SK-N-SH (cell line): ENCODE measurements at regions not wholly inside any gene's neighbourhood (a gene's known extent, or its start where the extent isn't known, plus 50 kb on each side); places are given as distances from the start of the nearest gene placed in this dataset.
A peak's percentile ranks its signal among the peaks of the same experiment; 100 is the strongest.

ENCODE experiments used
- CTCF ChIA-PET: fragments of 300-600, 350-600 bp; formaldehyde crosslinking; extraction: SDS; loops from one replicate; lab custom pipeline; 2021; lab: Yijun Ruan, JAX
- POLR2A ChIA-PET: fragments of 350-600 bp; sonication (Branson Sonifier 250); formaldehyde crosslinking; extraction: SDS; loops from one replicate; lab custom pipeline; 2020; ENCODE audit warnings: antibody characterized with exemption, inconsistent platforms; lab: Yijun Ruan, JAX
- DNase-seq: peaks from one replicate; pipeline ENCODE4 v3.0.0; 2012
- H2AFZ ChIP-seq: fragments of 200-600 bp; sonication (generic); 2 replicates; pipeline ENCODE4 v1.8.1; 2016; ENCODE audit warnings: antibody characterized with exemption, mild to moderate bottlenecking, low read depth
- H3F3A ChIP-seq: fragments of 200-600 bp; sonication (generic); replicated peaks from 2 replicates; pipeline ENCODE3; 2016; ENCODE audit warnings: antibody characterized with exemption, mild to moderate bottlenecking; ENCODE audit not compliant: insufficient read depth
- H3K27ac ChIP-seq, 2 experiments: fragments of 200-500 bp in 1 of 2; fragments of 200-600 bp in 1 of 2; sonication (Bioruptor generic) in 1 of 2; sonication (generic), shearing (Covaris generic) in 1 of 2; 2 replicates each; pipeline versions ENCODE4 v1.5.1 to v1.6.1; 2014 to 2016; ENCODE audit warnings: low read depth in 2 of 2, inconsistent platforms in 1 of 2, low read length in 1 of 2, mild to moderate bottlenecking in 1 of 2, mixed read lengths in 1 of 2
- H3K27me3 ChIP-seq: fragments of 200-600 bp; sonication (generic), shearing (Covaris generic); 2 replicates; pipeline ENCODE4 v1.6.1; 2016; ENCODE audit warnings: mixed run types; ENCODE audit not compliant: insufficient read depth
- H3K36me3 ChIP-seq, 2 experiments: fragments of 200-500 bp in 1 of 2; fragments of 200-600 bp in 1 of 2; sonication (Bioruptor generic) in 1 of 2; sonication (generic) in 1 of 2; replicated peaks in 1 of 2; 2 replicates each; pipeline versions ENCODE3 to v1.5.1; 2014 to 2016; ENCODE audit warnings: low read length in 1 of 2, mild to moderate bottlenecking in 1 of 2; ENCODE audit not compliant: insufficient read depth in 2 of 2, control insufficient read depth in 1 of 2
- H3K4me1 ChIP-seq, 2 experiments: fragments of 200-500 bp in 1 of 2; fragments of 200-600 bp in 1 of 2; sonication (Bioruptor generic) in 1 of 2; sonication (generic), shearing (Covaris generic) in 1 of 2; 2 replicates each; pipeline versions ENCODE4 v1.5.1 to v1.6.1; 2014 to 2016; ENCODE audit warnings: low read depth in 1 of 2, low read length in 1 of 2, mixed run types in 1 of 2; ENCODE audit not compliant: insufficient read depth in 2 of 2, control insufficient read depth in 1 of 2
- H3K4me2 ChIP-seq: fragments of 200-600 bp; sonication (generic), shearing (Covaris generic); 2 replicates; pipeline ENCODE4 v1.6.1; 2017; ENCODE audit warnings: mixed run types
- H3K4me3 ChIP-seq, 2 experiments: fragments of 200-500 bp in 1 of 2; fragments of 200-600 bp in 1 of 2; sonication (Bioruptor generic) in 1 of 2; sonication (generic), shearing (Covaris generic) in 1 of 2; 2 replicates each; pipeline versions ENCODE4 v1.5.1 to v1.8.1; 2014 to 2016; ENCODE audit warnings: low read depth in 2 of 2, inconsistent platforms in 1 of 2, low read length in 1 of 2, mild to moderate bottlenecking in 1 of 2, mixed read lengths in 1 of 2, moderate library complexity in 1 of 2
- H3K79me2 ChIP-seq: fragments of 200-600 bp; sonication (generic); 2 replicates; pipeline ENCODE4 v1.8.1; 2017; ENCODE audit warnings: mild to moderate bottlenecking; ENCODE audit not compliant: insufficient read depth
- H3K9ac ChIP-seq: fragments of 200-600 bp; sonication (generic); 2 replicates; pipeline ENCODE4 v1.6.1; 2017; ENCODE audit warnings: mixed run types
- H3K9me2 ChIP-seq: fragments of 200-600 bp; sonication (generic); 2 replicates; pipeline ENCODE4 v1.6.1; 2017; ENCODE audit warnings: mixed run types
- H3K9me3 ChIP-seq: fragments of 200-600 bp; sonication (generic); 2 replicates; pipeline ENCODE4 v1.6.1; 2017; ENCODE audit warnings: mixed run types, mild to moderate bottlenecking, moderate library complexity
- H4K20me1 ChIP-seq: fragments of 200-600 bp; sonication (generic); 2 replicates; pipeline ENCODE4 v1.6.1; 2017; ENCODE audit warnings: mild to moderate bottlenecking, mixed run types; ENCODE audit not compliant: insufficient read depth
- FOSL2 ChIP-seq: IDR thresholded peaks from 2 replicates; pipeline ENCODE4 v1.4.0; 2012; ENCODE audit warnings: low read depth, mild to moderate bottlenecking, moderate library complexity, borderline replicate concordance
- GABPA ChIP-seq: IDR thresholded peaks from 2 replicates; pipeline ENCODE4 v1.4.0; 2012; ENCODE audit warnings: low read depth, mild to moderate bottlenecking
- MEF2A ChIP-seq: IDR thresholded peaks from 2 replicates; pipeline ENCODE4 v1.4.0; 2012; ENCODE audit warnings: low read depth, borderline replicate concordance
- MXI1 ChIP-seq: IDR thresholded peaks from 2 replicates; pipeline ENCODE4 v1.6.1; 2012; ENCODE audit warnings: mild to moderate bottlenecking, low read depth, low read length, improper control_type of control experiment
- NFIC ChIP-seq: IDR thresholded peaks from 2 replicates; pipeline ENCODE4 v1.4.0; 2012; ENCODE audit warnings: borderline replicate concordance
- NRF1 ChIP-seq: IDR thresholded peaks from 2 replicates; pipeline ENCODE4 v1.6.1; 2012; ENCODE audit warnings: low read depth, mild to moderate bottlenecking, low read length
- PBX3 ChIP-seq: IDR thresholded peaks from 2 replicates; pipeline ENCODE4; 2012
- RAD21 ChIP-seq: IDR thresholded peaks from 2 replicates; pipeline ENCODE4 v1.6.1; 2012; ENCODE audit warnings: mild to moderate bottlenecking, low read length
- RCOR1 ChIP-seq: fragments of 150-350 bp; IDR thresholded peaks from 2 replicates; pipeline ENCODE4 v1.6.1; 2017; ENCODE audit warnings: antibody characterized with exemption, low read length
- REST ChIP-seq: IDR thresholded peaks from 2 replicates; pipeline ENCODE4 v1.6.1; 2012; ENCODE audit warnings: mild to moderate bottlenecking, low read depth, low read length, moderate library complexity
- RFX5 ChIP-seq: IDR thresholded peaks from 2 replicates; pipeline ENCODE4 v1.6.1; 2012; ENCODE audit warnings: mild to moderate bottlenecking, improper control_type of control experiment, low read length
- TCF12 ChIP-seq: IDR thresholded peaks from 2 replicates; pipeline ENCODE4 v1.4.0; 2012
- TEAD4 ChIP-seq: IDR thresholded peaks from 2 replicates; pipeline ENCODE4 v1.4.0; 2012; ENCODE audit warnings: mild to moderate bottlenecking, borderline replicate concordance; ENCODE audit not compliant: insufficient read depth
- ZBTB33 ChIP-seq: IDR thresholded peaks from 2 replicates; pipeline ENCODE4 v1.4.0; 2012; ENCODE audit warnings: low read depth, borderline replicate concordance
- WGBS: methylation state at CpG from one replicate; pipeline ENCODE4 v1.1.6; 2017; ENCODE audit warnings: low lambda C conversion rate; 5-methylcytosine and 5-hydroxymethylcytosine counted together

GRCh38 chr10:108434559-108435252 is 1270.2 kb upstream of the SORCS1 start:
- ChIA-PET CTCF (no interaction called here), POLR2A (no interaction called here)
- Histone ChIP-seq H3K27ac (no peak overlapping the region), H3K4me2 (no peak overlapping the region), H3K9me3 (no peaks in the 10 kb centered on the region), H3F3A (no peaks in the 10 kb centered on the region), H3K9ac (no peak overlapping the region), H3K4me3 (no peak overlapping the region), H3K27me3 (no peaks in the 10 kb centered on the region), H3K9me2 (no peaks in the 10 kb centered on the region), H3K79me2 (no peaks in the 10 kb centered on the region), H2AFZ (no peak overlapping the region), H3K4me1 (peaks cover 0 to 4% of the 10 kb centered on the region in 2 experiments; a peak in 2 of 4 replicates), H3K36me3 (no peaks in the 10 kb centered on the region), H4K20me1 (no peaks in the 10 kb centered on the region)
- 58% methylated on average over 3 of the region's 3 CpGs for whole genome bisulfite sequencing
- no peak for DNase-seq
- TF ChIP-seq PBX3 (no peak), RAD21 (peak; percentile 25)

GRCh38 chr10:108427146-108427545 is 1262.6 kb upstream of the SORCS1 start:
- WGBS: 55% methylated on average over 5 of the region's 5 CpGs
- POLR2A ChIA-PET: no interaction called here
- Histone ChIP-seq H4K20me1 (no peaks in the 10 kb centered on the region), H3K27ac (no peak overlapping the region), H3K79me2 (no peaks in the 10 kb centered on the region), H3K4me1 (peaks cover 2 to 7% of the 10 kb centered on the region in 2 experiments; a peak in 3 of 4 replicates), H2AFZ (no peak overlapping the region), H3K9me3 (no peaks in the 10 kb centered on the region), H3K9ac (no peak overlapping the region), H3K9me2 (no peaks in the 10 kb centered on the region), H3K4me3 (no peak overlapping the region), H3K4me2 (no peak overlapping the region), H3F3A (peaks cover 9% of the 10 kb centered on the region), H3K27me3 (no peaks in the 10 kb centered on the region), H3K36me3 (no peaks in the 10 kb centered on the region)
- CTCF ChIA-PET: no interaction called here
- TF ChIP-seq TEAD4 (no peak), TCF12 (0 out of 2 replicates have a peak, but pooled peaks have one; percentile 5), RAD21 (no peak), NFIC (peak; percentile 46; the same call in 1 of the 2 replicates)
- DNase-seq: peak; percentile 9

DNA sequence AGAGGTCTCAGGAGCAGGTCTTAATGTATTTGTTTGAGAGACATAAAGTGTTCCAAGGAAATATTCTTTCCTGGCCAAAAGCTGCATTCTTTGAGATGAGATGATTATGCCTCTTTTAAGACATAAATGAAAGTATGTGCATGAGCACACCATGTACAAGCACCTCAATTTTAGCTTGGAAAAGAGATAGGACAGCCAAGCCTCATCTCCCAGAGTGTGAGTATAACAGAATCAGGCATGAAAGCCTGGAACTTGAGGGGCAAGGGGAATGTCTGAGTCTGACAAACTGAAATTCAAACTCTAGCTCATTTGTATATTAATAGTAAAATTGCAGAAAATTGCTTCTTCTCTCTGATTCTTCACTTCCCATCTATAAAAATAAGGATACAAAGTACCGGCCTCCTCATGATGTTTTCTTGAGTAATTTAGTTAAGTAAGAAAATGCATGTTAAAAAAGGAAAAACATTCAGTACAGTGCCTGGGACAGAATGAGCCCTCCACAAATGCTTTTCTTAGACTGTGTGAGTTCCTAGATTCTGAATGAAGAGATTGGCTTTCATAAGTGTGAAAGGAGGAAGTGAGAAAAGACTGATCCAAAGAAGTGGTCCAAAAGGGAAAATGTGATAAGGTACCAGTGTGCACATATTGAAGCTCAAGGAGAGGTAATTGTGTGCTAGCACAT is 1260.9 kb upstream of the SORCS1 start:
- Histone ChIP-seq H4K20me1 (no peaks in the 10 kb centered on the region), H3K9ac (no peak overlapping the region), H3K79me2 (no peaks in the 10 kb centered on the region), H3K9me2 (no peaks in the 10 kb centered on the region), H3K27me3 (no peaks in the 10 kb centered on the region), H3K4me2 (no peak overlapping the region), H2AFZ (no peak overlapping the region; the same call in 1 of the 2 replicates), H3K36me3 (no peaks in the 10 kb centered on the region), H3K4me3 (no peak overlapping the region), H3K27ac (peak overlapping the region in 1 of 2 experiments; percentile 64; a peak in 2 of 4 replicates), H3K9me3 (no peaks in the 10 kb centered on the region), H3K4me1 (peaks cover 2 to 7% of the 10 kb centered on the region in 2 experiments; a peak in 3 of 4 replicates), H3F3A (peaks cover 9% of the 10 kb centered on the region)
- ChIA-PET POLR2A (no interaction called here), CTCF (no interaction called here)
- 84% methylated on average over 1 of the region's 1 CpG for WGBS
- DNase-seq: no peak
- TF ChIP-seq FOSL2 (no peak), REST (no peak), MEF2A (no peak), RFX5 (no peak), ZBTB33 (no peak), GABPA (no peak), NRF1 (no peak), RCOR1 (no peak), MXI1 (no peak)
